NCI-H526 (cell line): ENCODE measurements at regions not wholly inside any gene's neighbourhood (a gene's known extent, or its start where the extent isn't known, plus 50 kb on each side); places are given as distances from the start of the nearest gene placed in this dataset.

ENCODE experiments used
- DNase-seq, 2 experiments: peaks; one replicate each; lab custom pipeline; 2025; lab: John Stamatoyannopoulos, UW

GRCh38 chr5:2335733-2336515 lies 415.6 kb downstream of the IRX2 start:
- no peak for DNase-seq

DNA sequence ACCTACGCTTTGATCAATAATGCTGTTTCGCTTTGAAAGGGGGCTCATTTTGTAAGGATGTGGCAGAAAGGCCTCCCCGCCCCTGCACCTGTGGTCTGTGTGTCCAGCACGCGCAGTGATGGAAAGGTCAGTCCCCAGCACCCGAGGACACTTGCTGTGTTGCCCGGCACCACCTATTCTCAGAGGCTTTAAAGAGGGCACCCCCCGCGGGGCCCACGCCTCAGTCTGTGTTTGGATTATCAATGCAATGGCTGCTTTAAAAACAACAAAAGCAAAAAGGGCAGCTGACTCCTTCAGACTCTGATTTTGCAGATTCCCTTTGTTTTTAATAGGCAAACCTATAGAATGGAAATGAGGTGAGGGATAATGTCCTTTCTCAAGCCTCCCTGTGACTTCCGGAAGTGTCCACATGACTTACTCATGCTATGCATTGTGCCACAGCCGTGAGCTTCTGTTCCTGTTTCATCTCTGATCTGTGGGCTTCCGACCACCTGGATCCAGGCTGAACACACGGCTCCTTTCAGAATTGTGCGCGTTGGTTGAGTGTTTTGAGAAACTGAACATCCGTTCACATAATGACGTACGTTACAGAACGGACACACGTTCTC lies 416.2 kb downstream of the IRX2 start:
- DNase-seq = no peak

DNA sequence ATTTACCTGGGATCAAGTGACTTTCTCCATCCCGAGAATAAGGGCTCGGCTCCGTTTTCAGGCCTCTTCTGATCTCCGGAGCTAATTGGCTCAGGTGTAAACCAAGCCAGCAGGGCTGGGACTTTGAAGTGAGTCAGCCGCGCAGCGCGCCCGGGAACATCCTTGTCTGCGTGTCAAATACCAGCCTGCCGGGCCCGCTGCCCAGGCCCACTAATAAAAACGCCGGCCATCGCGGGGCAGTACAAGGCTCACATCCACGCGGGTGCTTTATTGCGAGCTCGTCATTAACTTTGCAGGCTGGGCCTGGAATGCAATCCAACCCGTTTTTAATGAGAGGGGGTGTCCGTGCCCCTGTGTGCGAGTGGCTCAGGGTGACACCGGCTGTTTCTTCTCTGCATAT lies 416.8 kb downstream of the IRX2 start:
- DNase-seq = peak in 1 of 2 experiments; percentile 17

DNA sequence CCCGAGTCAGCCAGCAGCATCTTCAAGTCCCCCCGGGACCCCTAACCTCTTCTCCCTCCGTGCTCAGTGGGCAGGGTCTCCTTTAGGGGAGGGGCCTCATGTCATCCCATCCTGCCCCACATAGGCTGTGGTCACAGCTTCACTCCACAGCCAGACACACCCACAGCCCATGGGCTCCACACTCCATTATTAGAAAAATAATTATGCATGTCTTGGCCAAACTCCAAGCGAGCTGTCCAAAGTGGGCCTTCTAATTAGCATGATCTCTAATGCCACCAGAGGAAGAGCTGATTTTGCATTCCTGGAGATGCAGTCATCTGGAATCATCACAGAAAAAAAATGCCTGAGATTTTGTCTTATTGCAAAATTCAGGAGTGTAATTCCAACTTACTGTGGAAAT lies 418.2 kb downstream of the IRX2 start:
- DNase-seq = no peak

DNA sequence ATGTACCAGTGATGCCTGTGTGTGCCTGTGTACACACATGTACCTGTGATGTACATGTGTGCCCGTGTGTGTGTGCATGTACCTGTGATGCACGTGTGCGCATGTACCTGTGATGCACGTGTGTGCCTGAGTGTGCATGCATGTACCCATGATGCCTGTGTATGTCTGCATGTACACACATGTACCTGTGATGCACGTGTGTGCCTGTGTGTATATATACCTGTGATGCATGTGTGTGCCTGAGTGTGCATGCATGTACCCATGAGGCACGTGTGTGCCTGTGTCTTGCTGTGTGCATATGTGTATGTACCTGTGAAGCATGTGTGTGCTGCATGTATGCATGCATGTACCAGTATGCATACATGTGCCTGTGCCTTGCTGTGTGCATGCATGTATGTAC lies 419.0 kb downstream of the IRX2 start:
- DNase-seq = no peak

DNA sequence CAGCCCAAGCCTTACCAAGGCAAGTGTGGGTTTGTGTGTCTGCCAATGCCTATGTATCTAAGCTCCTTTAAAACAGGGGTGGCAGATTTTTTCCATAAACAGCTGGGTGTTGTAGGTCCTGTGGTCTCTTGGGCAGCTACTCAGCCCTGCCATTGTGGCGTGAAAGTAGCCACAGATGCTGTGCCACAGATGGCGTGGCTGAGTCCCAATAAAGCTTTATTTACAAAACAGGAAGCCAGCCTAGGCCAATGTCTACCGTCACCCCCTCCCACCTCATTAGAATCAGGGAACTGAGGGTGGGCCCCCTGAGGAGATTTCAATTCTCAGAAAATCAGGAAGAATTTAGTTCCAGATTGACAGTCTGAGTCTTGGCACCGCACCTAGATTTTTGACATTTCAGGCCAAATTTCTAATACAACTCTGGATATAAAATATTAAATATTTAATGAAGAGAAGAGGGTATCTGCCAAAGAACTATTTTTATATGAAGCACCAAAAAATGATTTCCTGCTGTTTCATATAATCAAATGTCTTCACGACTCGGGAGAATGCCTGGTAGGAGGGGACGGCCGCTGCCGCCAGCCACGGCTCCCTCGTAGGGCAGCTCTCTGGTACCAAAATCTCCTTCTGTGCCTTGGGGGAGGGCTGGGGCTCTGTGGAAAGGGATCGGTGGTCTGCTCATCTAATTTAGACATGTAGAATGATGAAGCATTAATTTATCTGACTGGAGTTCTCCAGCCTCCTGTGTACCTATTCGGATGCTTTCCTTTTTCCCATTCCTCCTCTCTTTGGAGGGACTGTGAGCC lies 420.9 kb downstream of the IRX2 start:
- DNase-seq = no peak

GRCh38 chr5:2329741-2330140 lies 421.7 kb downstream of the IRX2 start:
- DNase-seq = no peak

DNA sequence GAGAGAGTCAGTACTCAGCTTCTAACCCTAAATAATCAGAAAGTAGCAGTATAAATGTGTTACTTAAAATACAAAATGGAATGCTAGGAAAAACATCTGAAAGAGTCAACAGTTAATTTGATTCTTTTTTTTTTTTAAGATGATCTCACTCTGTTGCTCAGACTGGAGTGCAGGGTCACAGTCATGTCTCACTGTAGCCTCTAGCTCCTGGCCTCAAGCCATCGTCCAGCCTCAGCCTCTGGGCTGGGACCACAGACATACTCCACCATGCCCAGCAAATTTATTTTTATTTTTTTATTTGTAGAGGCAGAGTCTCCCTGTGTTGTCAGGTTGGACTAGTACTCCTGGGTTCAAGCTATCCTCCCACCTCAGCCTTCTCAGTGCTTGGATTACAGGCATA lies 424.9 kb downstream of the IRX2 start:
- no peak for DNase-seq

DNA sequence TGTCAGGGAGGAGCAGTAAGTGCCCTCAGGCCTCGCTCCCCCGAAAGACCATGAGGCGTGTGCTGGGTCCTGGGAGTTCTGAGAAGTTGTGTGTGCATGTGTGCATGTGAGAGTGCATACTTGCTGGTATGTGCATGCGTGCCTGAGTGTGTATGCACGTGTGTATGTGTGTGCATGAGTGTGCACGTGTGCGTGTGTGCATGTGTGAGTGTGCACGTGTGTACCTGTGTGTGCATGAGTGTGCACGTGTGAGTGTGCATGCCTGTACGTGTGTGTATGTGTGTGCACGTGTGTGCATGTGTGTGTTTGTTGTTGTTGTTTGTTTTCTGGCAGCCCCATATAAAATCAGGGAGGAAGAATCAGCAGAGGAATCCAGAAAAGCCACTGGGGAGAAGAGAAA lies 426.7 kb downstream of the IRX2 start:
- DNase-seq = no peak

DNA sequence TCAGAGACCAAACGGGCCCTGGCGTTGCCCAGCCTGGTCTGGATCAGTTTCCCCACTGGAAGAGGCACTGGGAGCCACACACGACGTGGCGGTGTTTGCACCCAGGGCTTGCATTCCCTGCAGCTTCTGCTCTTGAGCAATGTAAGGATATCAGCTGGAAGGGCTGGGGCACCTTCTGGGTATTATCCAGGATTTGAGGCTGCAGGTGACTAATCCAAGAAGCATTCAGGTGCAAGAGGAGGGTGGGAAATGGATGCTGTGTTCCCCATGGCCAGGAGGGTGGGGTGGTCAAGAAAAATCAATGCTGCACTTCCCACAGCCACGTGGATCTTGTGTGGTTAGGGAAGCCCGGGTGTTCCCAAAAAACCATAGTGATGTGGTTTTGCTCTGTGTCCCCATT lies 430.9 kb downstream of the IRX2 start:
- DNase-seq = no peak

DNA sequence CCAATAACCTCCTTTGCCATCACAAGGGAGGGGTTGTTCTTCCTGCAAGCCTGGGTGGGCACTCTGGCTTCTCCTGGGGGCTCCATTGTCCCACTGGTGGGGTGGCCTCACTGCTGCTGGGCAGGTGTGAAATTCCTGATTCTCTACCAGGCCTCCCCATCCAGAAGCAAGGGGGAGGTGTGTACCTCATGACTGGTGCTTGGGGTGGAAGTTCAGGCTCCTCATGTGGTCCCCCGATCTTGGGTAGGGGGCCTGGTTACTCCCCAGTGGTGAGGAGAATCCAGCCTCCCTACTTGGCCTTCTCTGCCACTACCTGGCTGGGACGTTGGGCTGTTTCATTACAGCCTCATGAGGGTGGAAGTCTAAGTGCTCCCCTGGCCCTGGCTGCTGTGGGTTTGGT lies 433.9 kb downstream of the IRX2 start:
- DNase-seq = no peak

GRCh38 chr5:2311851-2312250 lies 429.1 kb upstream of the IRX4 start:
- no peak for DNase-seq

DNA sequence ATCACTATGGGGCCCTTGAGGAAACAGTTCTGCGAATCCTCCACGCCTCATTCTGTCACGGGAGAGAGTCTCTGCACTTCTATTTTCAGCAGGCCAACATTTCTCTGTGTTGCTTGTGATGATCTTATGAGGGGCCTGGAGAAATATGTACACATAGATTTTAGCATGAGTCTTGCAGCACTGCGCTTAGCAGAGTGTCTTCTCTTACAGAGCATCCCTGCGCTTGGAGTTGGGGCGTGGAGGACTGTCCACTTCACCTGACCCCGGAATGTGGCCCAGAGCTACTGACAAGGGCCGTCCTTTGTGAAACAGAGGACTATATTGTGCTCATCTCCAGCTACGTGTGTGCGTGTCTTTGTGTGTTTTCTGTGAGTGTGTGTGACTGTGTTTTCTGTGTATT lies 428.2 kb upstream of the IRX4 start:
- DNase-seq = no peak

DNA sequence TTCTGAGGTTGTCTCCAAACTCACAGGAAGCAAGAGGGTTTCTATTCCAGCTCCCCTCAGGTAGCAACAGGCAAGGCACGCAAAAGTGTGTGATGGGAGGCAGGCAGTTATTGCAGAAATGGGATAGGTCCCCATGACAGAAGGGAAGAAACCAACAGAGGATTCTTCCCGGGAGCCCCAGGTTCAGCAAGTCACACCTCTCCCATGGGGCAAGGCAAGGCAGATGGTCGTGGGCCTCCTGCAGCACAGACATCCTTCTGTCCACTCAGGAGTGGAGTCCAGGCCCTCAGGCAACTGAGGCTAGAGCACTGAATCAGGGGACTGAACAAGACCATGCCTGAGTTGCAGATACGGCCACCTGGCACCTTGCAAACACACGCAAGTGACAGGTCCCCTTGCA lies 424.9 kb upstream of the IRX4 start:
- no peak for DNase-seq

GRCh38 chr5:2306711-2307110 lies 424.0 kb upstream of the IRX4 start:
- no peak for DNase-seq

DNA sequence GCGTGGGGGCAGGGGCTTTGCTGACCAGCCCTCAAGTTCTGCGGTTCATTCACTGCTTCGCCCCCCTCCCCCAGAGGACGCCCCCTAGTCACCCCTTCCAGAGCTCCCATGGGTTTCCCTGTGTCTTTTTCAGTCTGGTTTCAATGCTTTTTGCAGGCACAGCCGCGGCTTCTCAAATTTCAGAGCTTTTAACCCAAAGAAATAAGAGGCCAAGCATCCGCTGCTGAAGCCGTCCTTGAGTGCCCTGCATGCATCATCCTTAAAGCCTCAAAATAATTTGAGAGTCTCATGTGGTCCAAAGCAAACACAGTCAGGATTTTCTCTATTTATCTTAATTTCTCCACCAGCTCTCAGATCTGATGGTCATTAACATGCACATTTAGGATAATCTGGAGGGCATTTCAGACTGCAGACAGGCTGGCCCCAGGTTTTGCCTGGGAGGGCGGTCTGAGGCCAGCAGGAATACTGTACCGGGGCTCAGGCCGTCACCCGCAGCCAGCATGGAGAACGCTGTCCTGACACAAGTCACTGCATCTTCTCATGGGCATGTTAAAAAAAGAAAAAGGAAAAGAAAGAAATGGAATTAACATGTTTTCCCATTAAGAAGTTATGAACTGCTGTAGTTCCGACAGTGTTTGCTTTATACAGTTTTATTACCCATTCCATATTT lies 420.8 kb upstream of the IRX4 start:
- no peak for DNase-seq

DNA sequence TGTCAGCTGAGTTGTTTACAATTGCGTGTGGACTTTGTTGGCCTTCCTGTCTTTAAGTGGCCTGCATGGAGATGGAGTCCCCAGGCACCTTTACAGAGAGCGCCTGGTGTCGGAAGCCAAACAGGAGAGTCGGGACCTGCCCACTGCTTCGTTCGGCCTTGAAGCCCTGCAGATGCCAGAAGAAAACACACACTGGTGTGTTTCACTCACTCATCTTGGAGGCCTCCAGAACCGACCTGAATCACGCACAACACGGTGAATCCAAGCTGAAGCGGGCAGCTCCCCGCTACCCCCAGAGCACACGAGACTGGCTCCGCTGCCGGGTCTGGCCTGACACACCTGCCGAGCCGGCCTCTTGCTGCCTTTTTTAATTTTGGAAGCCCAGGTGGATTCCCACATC lies 419.4 kb upstream of the IRX4 start:
- no peak for DNase-seq

DNA sequence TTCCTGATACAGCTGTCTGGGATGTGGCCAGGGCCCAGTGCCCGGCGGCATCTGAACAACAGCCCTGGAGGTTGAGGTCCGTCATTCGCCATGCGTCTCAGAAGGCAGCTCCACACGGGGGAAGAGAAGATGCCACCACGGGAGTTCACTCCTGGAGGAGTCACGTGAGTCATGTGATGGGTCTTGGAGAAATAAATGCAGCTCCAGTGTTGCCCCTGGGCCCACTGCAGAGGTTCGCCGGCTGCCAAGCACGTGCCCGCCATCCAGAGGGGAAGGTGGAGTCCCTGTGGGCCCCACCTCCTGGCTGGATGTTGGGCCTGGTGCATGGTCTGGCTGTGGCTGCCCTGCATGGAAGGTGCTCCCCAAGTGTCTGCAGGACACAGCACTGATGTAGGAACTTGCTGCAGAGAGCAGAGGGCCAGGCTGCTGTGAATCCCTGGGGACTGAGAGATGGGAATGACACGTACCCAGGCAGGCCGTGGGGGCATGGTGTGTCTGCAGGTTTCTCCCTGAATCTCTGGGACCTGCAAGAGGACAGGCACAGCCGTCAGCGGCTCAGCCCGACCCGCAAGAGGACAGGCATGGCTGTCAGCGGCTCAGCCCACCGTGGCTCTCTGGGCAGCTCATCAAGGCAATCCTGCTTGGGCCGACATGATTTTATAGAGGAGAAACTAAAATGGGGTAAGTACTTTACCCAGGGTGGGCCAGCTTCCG lies 418.3 kb upstream of the IRX4 start:
- DNase-seq = no peak

GRCh38 chr5:2300421-2300820 lies 417.7 kb upstream of the IRX4 start:
- no peak for DNase-seq

GRCh38 chr5:2299388-2300220 lies 416.9 kb upstream of the IRX4 start:
- no peak for DNase-seq

- no peak for DNase-seq
Observed at GRCh38 chr5:2298781-2299180, 416.1 kb upstream of the IRX4 start.
